Suppressor macrophage treated with lipopolysaccharide for 4 hours (primary cell): ENCODE measurements at regions not wholly inside any gene's neighbourhood (a gene's known extent, or its start where the extent isn't known, plus 50 kb on each side); places are given as distances from the start of the nearest gene placed in this dataset.
"Not testable (repeated sequence)": the region's sequence is repeated elsewhere in the genome, so short reads cannot be mapped to it uniquely, and the experiment has no call there.

Experiments used
- DNase-seq: peaks from one replicate; pipeline ENCODE4 v3.0.0-alpha.2; 2020

- not testable (repeated sequence) for DNase-seq
These were observed 79.8 kb downstream of the LGALS9B start for GRCh38 chr17:20387549-20387948.

GRCh38 chr17:20381358-20382300 is 85.7 kb downstream of the LGALS9B start:
- DNase-seq = peak; percentile 34

DNA sequence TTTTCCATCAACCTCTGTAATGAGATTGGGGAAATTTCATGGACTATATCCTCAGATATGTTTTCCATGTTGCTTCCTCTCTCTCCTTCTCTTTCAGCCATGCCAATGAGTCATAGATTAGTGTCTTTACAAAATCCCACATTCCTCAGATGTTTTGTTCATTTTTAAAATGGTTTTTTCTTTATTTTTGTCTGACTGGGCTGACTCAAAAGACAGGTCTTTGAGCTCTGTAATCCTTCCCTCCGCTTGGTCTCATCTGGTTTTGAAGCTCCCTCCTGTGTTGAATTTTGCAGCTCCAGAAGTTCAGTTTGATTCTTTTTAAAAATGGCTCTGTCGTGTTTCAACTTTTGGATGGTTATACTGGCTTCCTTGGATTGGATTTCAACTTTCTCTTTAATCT is 86.7 kb downstream of the LGALS9B start:
- DNase-seq = not testable (repeated sequence)

DNA sequence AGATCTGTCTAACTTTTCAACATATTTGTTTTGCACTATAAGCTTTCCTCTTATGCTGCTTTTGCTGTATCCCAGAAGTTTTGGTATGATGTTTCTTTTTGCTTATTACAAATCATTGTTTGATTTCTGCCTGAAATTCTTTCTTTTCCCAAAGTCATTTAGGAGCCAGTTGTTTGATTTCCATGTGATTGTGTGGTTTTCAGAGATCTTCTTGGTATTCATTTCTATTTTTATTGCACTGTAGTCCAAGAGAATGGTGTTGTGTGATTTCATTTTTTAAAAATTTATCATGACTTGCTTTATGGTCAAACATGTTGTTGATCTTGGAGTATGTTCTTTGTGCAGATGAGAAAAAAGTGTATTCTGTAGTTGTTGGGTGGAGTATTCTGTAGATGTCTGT is 88.1 kb downstream of the LGALS9B start:
- DNase-seq = not testable (repeated sequence)

DNA sequence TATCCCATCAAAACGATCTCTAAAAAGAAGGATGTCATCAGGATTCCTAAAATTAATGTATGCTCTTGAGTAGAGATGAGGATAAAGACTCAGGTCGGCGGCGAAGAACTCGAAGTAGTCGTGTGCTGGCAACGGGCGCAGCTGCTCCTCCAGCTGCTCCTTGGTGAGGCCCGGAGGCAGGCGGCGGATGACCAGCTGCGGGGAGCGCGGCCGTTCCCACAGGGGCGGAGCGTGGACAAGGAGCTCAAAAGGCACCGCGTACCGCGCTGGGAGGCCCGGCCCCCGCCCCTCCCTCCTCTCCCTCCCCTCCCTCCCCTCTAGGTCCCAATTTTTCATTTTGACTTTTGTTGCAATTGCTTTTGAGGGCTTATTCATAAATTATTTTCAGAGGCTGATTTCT is 90.7 kb downstream of the LGALS9B start:
- DNase-seq = not testable (repeated sequence)

DNA sequence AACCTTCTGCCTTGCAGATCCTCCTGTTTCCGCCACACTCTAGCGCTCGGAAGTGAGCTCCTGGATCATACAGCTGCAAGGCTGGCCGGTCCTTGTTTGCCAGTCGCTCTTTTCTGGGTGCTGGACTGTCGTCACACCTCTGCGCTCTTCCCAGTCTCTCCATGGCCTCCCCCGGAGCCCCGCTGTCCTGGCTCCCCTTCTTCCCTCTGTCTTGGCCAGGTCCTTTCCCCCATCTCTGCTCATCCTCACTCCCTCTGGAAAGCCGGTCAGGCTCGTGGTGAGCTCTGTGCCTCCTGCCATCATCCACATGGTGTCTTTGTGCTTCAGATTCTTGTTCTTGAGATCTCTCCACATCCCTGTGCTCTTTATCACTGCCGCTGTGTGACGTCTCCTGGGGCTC is 91.6 kb downstream of the LGALS9B start:
- not testable (repeated sequence) for DNase-seq
